Left renal cortex interstitium (tissue), 4 donors: ENCODE measurements at regions not wholly inside any gene's neighbourhood (a gene's known extent, or its start where the extent isn't known, plus 50 kb on each side); places are given as distances from the start of the nearest gene placed in this dataset.

Experiments used
- DNase-seq, 4 donors: peaks; one replicate each; pipeline ENCODE4 v3.0.0-alpha.2; 2013; ENCODE audit warnings: low read depth in 4 of 4, low spot score in 2 of 4, missing footprints in 1 of 4

DNA sequence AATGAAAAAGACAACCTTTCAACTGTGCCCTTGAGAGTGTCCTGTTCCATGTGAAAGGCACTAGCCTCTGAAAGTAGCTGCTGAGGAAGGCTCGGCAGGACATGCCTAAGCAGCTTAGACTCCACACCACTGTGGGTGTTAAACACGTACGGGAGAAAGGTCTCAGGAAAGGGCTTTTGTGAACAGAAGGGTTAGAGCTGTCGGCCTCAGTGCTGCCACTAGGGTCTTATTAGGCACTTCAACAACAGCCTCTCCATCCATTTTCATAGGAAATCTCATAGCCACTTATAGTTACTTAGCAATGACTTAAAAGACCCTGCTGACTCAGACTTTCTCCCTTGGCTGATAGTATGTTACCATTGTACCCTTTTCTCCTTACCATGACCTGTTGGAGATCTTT, 662.8 kb downstream of the TBC1D32 start:
- DNase-seq = no peak

DNA sequence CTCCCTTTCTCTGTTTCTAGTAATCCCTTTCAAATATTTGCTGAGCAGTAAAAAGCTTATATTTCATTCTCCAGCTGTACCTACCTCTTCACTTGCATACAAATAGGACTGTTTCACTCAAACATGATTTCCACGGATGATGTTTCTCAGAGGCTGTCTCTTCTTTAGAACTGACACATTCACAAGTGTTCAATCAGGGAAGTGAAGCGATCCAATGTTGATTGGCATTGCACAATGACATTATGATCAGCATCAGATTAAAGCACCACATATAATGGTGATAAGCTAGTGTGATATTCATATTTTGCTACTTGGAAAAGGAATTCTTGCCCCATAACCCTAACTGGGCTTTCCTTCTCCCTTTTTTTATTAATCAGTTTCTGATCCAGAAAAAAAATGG, 681.8 kb downstream of the TBC1D32 start:
- no peak for DNase-seq

DNA sequence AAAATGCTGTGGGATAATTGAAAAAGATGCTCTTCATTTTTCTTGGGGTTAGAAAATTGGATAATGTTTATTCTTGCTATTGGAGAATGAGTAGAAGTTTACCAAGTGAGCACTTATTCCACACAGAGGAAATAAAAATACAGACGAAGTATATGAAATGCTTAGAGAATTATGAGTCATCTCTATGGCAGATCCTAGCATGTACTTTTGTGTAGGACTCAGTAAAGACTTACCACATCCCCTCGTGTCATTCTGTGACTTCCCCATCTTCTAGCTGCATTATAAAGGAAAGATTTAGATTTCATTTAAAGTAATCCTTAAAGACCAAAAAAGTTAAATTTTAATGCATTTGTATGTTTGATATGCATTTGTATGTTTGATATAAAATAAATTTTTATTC, 685.6 kb downstream of the TBC1D32 start:
- no peak for DNase-seq

DNA sequence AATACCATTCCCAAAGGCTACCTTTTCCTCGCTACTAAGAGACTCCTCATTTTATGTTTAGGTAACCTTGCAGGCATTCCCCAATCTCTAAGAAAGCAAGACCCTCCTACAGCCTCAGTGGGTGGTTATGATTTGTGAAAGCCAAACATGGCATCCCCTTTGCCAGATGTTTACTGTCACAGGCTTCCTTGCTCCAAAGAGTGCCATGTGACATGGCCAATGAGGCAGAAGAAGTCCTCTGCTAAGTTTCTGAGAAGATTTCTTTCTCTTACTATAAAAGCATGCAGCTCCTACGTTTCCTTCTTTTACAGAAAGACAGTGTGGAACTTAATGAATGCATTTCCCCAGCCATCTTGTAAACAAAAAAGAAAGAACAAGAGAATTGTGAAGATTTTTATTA, 688.2 kb downstream of the TBC1D32 start:
- DNase-seq = peak in 3 of 4 donors; percentile 12 to 39 (median 15)

DNA sequence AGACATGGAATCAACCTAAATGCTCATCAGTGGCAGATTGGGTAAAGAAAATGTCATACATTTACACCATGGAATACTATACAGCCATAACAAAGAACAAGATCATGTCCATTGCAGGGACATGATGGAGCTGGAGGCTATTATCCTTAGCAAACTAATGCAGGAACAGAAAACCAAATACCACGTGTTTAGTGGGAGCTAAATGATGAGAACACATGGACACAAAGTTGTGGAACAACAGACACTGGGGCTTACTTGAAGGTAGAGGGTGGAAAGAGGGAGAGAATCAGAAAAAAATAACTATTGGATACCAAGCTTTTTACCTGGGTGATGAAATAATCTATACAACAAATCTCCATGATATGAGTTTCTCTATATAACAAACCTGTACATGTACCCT, 701.3 kb downstream of the TBC1D32 start:
- DNase-seq = no peak

DNA sequence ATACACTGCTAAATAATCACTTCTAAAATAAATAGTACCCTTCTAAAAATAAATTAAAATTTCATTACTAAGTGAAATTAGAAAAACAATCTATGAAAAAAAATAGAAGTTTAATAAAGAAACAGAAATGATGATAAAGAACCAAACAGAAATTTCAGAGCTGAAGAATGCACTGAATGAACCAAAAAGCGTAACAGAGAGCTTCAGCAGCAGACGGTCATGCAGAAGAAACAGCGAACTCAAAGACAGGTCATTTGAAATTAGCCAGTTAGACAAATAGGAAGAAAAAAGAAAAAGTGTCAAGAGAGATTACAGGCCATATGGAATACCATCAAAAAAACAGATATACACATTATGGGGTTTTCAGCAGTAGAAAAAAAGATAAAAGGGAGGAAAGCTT, 706.7 kb downstream of the TBC1D32 start:
- DNase-seq = no peak

DNA sequence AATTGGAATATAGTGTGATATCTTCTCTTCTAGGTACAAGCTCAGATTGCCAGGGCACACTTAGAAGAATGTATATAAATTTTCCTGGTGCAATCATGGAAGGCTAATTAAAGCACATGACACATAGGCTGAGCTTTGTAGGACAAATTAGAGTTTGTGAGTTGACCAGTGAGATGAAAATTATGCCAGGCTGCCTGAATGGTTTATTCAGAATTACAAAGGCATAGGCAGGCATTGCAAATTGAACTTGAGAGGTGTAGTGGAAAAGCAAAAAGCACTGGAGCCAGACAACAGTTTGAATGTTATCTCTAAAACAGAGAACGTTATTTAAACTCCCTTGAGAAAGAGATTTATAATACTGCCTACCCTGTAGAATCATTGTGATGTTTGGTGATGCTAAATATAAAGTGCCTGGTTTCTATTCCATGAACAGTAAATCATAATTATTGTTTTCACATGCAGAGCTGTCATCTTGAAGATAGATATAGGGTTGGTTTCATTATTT, 712.1 kb downstream of the TBC1D32 start:
- DNase-seq = no peak

DNA sequence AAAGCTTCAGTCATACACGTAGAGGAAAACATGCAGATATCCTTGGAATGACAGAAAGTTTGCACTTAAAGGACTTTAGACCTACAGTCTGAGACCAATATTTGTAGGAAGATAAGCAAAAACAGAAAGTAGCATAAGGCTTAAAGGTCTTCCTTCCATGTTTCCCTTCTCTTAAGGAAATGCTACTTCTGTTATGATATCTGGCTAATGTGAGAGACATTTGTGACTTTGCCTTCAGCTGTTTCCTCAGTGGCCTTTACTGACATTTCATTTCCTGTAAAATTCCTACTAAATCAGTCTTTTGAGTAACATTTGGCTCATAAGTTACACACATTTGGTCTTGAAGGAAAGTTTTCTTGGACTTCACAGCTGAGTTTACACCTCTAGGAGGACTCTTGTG, 713.4 kb downstream of the TBC1D32 start:
- DNase-seq = no peak

DNA sequence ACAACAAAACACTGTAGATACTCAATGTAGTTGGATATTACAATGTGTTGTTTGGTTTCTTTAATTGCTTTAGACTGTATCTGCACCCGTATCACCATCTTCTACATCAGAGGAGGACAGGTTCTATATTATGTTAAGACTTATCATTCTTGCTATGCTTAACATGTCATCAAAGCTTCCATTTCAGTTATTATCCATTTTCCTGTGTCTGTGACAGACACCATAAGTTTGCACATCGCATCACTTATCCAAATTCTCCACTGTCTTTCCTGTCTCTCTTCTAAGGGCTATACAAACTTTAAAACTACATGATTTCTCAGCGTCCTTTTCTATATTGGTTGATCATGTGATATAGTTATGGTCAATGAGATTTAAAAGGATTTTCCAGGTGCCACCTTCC, 719.0 kb downstream of the TBC1D32 start:
- DNase-seq = no peak

DNA sequence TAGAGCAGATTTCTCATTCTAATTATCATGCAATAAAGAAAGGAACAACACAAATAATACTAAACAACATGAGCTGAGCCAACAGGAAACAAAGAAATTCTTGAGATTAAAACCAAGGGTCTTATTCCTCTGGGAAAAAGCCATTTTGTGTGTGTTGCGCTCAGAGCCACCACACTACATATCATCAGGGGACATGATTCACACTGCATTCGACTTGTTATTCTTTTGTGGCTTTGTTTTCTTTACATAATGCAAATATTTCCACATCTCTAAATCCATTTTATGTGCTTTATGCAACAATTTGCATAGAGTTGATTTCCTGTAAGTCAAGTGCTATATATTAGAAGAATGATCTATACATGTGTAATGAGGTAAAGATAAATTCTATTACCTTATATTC, 719.6 kb downstream of the TBC1D32 start:
- no peak for DNase-seq

DNA sequence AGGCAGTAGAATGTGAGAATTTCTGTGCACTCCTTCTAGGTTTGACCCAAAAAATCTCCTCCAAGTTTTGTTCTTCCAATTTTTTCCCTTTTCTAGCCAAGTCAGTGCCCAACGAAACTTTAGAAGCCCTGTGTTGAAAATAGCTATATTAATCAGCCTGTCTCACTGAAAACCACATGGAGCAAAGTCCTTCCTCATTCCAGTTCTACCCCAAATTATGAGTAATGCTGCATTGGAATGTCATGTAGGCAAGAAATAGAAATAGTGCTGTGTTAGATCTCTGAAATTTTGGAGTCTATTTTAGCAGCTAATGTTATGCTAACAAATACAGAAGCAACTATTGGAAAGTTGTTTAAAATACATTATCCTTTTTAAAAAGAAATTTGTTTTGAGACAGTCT, 725.5 kb downstream of the TBC1D32 start:
- no peak for DNase-seq

DNA sequence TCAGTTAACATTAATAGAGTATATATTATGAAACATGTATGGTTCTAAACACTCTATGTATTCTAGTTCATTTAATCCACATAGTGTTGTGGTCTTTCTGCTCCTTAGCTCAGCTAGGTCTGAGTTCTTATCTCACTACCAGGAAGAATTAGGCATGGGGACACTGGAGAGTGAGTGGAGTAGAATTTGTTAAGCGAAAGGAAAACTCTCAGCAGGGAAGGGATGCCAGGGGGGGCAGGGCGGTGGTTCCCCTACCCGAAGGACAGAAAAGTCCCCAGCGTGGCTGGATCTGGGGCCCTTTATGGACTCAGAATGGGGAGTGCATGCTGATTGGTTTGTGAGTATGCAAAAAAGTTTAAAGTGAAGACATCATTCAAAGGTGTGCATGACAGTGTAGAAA, 727.5 kb downstream of the TBC1D32 start:
- DNase-seq = no peak

DNA sequence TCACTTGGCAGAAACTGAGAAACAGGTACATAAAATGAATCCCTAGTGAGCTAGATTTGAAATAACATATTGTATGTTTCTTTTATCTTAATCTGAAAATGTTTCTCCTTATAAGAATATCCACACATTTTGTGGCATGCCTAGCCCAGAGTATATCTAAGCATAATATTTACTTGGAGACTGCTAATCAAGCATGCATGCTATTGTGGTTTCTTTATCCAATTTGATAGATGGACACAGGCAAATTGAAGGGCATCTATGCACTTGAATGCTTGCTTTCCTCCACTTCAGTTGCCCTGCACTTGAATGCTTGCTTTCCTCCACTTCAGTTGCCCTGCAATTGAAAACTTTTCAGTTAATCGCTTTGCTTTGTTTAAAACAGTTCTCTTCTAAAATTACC, 729.8 kb downstream of the TBC1D32 start:
- DNase-seq = no peak

DNA sequence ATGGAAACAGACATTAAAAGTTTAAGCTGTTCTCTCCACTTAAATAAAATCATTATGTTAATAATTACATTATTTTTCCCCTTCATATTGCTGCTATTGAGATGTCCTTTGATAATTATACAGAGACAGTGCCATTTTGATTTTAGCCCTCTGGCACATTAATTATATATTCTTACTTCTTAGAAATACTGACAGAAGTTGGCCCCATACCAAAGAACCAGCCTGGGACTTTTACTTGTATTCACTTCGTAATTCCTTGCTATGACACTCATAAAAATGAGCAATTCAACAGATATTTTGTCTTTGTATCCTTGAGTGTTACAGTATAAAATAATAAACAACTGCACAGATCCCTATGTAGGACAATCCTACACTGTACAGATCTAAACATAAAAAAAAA, 743.7 kb downstream of the TBC1D32 start:
- no peak for DNase-seq

DNA sequence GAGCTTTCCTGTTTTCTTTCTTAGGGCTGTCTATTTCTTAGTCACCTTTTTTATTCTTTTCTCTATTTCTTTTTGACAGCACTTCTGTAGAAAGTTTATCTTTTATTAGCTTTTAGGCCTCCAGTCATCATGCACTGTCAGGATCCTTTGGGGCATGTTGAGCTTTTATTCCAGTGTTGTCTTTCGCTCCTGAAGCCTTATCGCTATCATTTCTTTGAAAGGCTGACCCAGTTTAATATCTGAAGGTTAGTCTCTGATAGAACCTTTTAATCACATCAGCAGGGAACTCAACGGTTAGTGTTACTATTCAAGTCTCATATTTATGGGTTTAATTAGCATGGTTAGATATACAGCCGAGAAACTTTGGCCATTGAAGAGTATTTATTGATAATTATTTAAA, 745.9 kb downstream of the TBC1D32 start:
- no peak for DNase-seq

DNA sequence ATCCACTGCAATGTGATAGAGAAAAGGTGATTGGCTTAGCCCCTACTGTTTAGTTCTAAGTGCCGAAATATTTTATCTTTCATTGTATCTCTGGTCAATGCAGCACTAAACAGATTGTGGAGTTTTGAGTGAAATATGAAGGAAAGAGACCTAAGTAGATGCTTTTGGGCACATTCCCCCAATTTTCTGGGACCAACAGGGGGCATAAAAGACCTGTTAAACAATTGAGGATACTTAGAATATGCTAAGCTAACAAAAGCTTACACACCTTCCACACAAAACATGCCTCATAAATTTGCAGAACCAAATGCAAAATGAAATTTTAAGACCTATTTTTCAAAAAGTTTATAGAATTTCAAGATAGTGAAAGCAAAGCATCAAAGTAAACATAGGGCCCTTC, 746.9 kb downstream of the TBC1D32 start:
- no peak for DNase-seq

DNA sequence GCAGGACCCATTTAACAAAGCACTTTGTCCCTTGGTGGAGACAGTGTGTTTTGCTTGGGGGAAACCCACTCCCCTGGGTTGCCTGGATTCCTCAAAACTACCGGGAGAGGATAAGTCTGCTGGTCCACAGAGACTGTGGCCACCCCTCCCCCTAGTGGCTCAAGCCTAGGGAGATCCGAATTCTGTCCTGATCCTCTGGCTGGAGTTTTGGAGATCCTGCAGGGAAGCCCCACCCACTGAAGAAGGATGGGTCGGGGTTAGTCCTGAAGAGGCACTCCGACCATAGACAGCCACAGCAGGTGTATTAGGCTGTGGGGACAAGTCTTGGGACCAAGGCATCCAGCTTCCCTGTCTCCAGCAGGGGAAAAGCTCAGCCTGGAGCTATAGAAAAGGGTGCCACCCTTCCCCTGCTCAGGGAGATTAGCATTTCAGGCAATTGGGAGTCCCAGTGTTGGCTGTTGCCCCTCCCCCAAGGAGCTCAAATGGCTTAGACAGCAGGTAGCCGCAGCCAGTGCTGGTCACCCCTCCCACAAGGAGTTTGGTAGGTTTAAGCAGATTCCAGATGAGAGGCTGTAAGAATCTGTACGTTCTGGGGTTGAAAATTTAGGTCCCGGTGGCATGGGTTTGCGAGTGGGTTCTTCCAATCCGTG, 750.0 kb downstream of the TBC1D32 start:
- DNase-seq = no peak

DNA sequence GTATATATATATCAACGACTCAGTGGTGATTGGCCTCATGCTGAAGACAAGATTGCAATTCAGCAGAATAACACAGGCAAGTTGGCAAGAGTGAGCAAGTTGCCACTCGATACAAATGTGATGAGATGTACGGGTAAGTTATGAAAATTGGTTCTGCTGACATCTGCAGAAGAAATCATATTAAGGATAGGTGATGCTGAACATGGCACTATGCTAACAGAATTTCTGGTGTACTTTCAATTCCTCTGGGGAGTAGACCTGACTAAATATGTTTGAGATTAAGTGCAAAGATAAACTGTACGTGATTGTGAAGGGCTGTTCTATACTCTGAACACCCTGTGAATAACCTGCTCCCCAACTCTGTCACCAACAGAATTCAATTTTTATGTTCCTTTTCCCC, 758.2 kb downstream of the TBC1D32 start:
- DNase-seq = no peak

DNA sequence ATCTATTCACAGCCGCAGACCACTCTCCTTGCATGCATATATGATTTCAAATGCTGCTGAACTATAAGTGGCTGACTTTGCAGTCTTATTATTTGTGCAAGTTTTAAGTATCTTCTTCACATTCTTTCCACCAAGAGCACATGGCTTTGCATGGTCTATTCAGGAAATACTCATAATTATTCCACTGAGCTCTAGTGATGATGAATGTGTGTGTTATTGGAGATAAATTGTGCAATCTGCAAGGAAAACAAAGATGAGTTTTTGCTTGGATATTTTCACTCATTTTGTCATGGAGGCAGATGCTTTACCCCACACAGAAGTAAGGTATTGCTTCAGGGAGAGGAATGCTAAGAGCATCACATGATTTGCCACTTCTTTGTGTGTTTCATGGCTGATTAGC, 764.6 kb downstream of the TBC1D32 start:
- no peak for DNase-seq

DNA sequence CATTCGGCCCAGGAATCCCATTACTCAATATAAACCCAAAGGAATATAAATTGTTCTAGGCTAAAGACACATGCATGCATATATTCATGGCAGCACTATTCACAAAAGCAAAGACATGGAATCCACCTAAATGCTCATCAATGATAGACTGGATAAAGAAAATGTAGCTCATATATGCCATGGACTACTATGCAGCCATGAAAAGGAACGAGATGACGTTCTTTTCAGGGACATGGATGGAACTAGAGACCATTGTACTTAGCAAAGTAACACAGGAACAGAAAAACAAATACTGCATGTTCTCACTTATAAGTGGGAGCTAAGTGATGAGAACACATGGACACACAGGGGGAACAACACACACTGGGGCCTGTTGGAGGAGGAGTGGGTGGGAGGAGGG, 769.5 kb downstream of the TBC1D32 start:
- no peak for DNase-seq

DNA sequence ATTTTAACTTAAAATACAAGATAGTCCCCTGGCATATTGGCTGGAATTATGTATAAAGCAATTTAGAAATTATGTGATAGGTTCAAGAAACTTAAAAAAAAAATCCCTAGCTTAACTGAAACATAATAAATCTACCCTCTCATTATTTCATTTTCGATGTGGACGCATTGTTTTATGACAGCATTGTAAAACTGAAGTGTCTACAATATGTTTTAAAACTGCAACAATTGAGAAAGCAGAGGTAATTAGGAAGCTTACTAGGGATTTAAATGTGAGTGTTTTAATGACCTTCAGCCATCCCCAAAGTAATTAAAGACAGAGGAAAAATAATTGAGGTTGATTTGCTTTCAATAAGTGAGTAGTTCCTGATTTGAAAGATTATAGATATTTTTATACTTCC, 776.0 kb downstream of the TBC1D32 start:
- no peak for DNase-seq

DNA sequence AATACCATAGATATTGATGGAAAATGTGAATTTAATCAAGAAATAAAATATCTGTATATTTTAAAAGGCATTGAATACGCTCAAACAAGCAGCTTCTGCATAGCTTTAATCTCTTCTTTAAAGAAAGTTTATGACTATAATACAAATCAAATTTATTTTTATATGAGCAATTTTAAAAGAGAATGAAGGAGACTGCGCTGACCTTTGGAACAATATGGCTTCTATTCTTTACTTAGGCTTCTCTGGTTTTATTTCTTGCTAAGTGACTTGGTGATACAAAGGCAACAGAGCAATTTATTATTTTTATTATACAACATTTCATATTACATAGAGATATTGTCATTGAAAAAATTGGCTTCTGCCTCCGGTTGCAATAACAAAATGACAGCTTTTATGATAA, 776.7 kb downstream of the TBC1D32 start:
- no peak for DNase-seq

DNA sequence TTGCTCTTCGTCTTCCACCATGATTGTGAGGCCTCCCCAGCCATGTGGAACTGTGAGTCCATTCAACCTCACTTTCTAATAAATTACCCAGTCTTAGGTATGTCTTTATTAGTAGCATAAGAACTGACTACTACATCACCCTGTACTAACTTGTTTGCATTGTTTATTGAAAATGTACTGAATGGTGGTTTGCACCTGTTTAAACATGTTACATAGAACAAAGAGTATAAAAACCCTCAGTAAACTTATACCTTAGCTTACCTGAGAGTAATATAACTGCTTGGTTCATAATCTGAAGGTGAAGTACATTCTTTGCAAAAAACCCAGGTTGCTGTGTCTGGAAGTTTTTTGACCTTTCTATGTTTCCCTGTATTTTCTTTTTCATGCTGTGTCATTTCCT, 777.8 kb downstream of the TBC1D32 start:
- DNase-seq = no peak
